ENCODE measurements at regions not wholly inside any gene's neighbourhood (a gene's known extent, or its start where the extent isn't known, plus 50 kb on each side); places are given as distances from the start of the nearest gene placed in this dataset.
A peak's percentile ranks its signal among the peaks of the same experiment; 100 is the strongest.
"Not testable (repeated sequence)": the region's sequence is repeated elsewhere in the genome, so short reads cannot be mapped to it uniquely, and the experiment has no call there.

DNA sequence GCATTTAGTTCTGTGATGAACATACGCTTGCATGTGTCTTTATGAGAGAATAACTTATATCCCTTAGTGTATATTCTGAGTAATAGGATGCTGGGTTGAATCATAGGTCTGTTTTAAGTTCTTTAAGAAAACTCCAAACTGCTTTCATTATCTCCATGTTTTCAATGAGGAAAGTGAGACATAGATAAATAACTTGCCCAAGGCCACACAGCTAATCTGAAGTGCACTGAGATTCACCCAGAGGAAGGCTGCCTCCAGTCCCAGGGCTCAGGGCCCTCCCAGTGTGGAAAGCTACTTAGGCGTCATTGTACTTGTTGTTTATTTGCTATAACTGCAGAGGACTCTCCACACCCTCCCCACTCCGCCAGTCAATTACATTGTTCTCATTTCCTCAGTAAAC is 126.7 kb downstream of the INHBA start:
- FAIRE-seq, result no peak

- FAIRE-seq, result no peak
Observed at GRCh38 chr7:41574377-41574776, 128.5 kb downstream of the INHBA start.

GRCh38 chr7:41573862-41574261 is 129.0 kb downstream of the INHBA start:
- FAIRE-seq, result no peak

DNA sequence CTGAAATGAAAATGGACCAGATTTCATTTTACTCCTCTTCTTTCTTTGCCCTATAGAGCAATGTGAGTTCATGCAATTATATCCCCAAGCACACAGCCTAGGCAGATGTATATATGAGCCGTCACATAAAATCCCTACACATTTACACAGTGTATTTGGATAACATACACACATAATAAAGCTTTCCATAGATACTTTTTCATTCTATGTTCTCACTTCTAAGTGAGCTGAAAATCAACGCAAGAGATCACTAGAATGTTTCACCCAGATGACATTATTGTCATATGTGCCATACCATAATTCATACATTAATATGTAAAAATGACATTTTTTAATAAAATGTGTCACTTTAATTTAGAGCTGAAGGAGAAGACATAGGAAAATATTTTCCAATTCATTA is 129.4 kb downstream of the INHBA start:
- FAIRE-seq, result no peak

GRCh38 chr7:41573015-41573414 is 129.9 kb downstream of the INHBA start:
- FAIRE-seq, result no peak

- FAIRE-seq, result no peak
Observed at GRCh38 chr7:41571573-41571972, 131.3 kb downstream of the INHBA start.

- FAIRE-seq, result no peak
Observed at GRCh38 chr7:41570766-41571165, 132.1 kb downstream of the INHBA start.

DNA sequence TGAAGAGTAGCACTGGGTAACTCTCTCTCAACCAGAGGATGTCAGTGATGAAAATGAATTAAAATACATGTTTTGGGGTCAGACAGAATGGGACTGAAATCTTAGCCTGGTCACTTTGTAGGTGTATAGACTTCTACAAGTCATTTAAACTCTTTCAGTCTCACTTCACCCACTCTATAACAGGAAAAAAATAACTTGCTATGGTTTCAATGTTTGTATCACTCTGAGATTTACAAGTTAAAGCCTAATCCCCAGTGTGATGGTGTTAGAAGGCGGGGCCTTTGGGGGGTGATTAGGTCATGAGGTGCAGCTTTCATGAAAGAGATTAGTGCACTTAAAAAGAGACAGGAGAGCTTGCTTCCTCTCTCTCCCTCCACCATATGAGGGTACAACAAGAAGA is 134.8 kb downstream of the INHBA start:
- FAIRE-seq, result no peak

DNA sequence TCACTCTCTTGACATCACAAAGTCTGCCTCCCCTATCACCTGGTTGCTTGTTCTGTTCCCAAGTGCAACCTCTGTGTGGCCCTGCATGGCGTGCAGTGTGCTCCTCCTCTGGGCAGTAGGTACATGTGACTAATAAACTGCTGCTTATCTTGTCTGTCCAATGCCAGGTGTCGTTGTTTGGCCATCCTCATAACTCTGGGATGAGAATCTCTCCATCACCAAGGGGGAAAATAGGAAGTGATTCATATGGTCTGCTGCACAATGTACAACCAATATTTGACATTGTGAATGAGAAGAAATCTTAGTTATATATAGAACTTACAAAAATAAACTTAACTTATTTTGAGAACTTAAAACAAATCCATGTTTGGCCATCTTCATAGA is 135.2 kb downstream of the INHBA start:
- no peak for FAIRE-seq

GRCh38 chr7:41567031-41567730 is 135.7 kb downstream of the INHBA start:
- no peak for FAIRE-seq

DNA sequence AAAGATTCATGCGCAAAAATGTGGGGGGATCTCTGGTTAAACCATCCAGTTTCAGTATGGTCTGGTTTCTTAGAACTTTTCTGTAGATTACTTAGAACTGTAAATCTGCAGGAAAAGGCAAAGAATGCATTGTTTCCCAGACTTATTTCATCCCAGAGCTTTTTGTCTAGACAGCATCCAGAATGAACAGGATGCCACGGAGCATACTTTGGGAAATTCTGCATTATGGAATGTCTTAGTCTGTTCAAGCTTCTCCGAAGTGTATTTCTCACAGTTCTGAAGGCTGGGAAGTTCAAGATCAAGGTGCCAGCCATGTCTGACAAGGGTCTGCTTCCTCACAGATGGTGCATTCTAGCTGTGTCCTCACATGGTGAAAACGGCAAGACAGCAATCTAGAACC is 136.3 kb downstream of the INHBA start:
- FAIRE-seq, result no peak

GRCh38 chr7:41565655-41566054 is 137.2 kb downstream of the INHBA start:
- FAIRE-seq, result no peak

DNA sequence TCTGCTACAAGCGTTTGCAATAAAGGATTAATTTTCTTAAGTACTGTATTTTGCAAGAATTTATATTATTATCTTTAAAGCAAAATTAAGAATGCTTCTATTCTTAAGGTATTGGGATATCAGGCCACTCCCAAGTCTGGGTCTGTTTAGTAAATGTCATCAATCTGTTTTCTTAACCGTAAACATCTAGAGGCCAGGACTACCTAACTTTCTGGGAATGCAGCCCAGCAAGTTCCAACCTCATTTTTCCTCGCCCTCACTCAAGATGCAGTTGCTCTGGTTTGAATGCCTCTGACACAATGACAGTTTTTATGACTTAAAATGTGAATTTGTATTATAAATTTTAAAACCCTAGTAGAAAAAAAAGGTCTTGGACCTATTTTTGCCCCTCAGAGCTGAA is 143.5 kb downstream of the INHBA start:
- peak; percentile 23 for FAIRE-seq

DNA sequence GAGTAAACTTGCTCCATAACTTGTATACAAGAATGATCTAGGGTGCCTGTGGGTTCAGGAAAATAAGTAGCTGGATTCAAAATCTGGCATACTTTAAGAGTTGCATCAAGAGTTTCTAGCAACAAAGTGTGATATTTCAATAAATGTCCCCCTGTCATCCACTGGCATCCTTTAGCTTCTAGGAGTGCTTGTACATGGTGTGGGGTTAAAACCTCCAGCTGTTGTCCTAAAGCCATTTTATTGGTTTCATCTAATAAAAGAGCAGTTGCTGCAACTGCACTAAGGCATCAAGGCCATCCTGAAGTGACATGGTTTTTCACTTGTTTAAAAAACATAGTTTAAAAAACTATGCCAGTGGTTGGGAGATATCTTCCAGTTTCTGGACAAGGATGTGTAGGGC is 148.4 kb downstream of the INHBA start:
- FAIRE-seq, result no peak

DNA sequence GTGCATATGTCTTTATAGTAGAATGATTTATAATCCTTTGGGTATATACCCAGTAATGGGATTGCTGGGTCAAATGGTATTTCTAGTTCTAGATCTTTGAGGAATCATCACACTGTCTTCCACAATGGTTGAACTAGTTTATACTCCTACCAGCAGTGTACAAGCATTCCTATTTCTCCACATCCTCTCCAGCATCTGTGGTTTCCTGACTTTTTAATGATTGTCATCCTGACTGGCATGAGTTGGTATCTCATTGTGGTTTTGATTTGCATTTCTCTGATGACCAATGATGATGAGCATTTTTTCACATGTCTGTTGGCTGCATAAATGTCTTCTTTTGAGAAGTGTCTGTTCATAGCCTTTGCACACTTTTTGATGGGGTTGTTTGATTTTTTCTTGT is 152.8 kb downstream of the INHBA start:
- not testable (repeated sequence) for FAIRE-seq

DNA sequence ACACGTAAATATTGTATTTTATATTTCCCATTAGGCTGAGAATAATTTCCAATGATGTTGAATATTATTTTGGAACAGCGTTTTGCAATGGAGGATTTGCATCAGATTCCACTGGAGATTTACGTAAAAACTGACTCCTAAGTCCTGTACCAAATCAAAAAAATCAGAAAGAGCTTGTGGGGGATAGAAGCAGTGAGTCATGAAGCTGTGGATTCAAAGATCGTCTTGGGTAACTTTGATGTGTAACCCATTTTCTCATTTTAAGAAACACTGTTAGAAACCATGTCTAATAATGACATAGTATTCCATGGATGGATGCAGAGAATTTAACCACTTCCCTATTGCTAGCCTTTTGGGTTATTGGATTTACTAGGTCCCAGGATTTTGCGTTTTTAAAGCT is 158.6 kb downstream of the INHBA start:
- no peak for FAIRE-seq

DNA sequence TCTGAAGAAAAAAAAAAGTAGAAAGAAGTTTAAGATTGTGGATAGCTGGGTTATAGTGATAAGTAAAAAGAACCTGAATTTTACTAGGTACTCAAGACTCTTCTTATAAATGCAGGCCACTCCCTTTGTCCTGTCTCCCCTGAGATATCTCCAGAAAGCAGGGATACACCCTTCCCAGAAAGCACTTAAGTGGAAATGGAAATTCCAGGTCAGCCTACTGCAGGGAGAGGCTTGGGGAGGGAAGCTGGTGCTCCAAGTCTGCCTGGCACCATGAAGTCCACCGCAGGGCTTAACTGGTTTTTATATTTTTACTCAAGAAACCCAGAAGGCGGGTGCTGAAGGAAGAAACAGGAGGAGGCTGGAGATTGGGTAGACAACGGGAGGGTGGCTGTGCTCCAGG is 162.3 kb downstream of the INHBA start:
- FAIRE-seq, result no peak

GRCh38 chr7:41538810-41539724 is 163.8 kb downstream of the INHBA start:
- FAIRE-seq, result peak; percentile 4

DNA sequence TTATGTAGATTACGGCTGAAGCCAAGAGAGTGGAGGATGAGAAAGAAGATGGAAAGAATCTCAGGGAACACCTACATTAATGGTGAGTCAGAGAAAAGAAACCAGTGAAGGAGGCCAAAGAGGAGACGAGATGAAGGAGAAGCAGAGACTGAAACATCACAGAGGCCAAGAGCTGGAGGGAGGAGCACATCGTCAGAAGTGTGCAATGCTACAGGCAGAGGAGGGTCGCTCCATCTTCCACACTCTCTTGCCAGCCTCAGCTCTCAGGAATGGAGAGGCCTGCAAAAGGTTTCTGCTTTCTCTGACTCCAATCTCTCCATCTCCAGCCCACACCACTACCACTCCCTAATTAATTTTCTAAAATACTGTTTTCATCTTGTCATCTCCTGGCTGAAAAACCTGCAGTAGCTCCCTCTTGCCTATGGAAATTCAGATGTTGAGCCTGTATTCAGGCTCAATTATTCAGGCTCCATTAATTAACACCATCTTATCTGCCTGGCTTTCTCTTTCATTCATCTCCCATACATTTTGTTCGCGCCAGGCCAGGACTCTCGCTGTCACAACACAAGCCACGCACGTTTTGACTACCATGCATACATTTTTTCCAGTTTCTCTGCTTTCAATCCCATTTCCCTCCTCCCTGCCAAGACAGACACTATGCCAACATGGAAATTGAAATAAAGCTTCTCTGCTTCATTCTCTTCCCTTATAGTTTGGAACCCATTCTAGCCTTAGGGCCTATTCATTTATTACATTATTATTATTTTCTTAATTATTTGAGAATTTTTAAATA is 165.8 kb downstream of the INHBA start:
- no peak for FAIRE-seq

DNA sequence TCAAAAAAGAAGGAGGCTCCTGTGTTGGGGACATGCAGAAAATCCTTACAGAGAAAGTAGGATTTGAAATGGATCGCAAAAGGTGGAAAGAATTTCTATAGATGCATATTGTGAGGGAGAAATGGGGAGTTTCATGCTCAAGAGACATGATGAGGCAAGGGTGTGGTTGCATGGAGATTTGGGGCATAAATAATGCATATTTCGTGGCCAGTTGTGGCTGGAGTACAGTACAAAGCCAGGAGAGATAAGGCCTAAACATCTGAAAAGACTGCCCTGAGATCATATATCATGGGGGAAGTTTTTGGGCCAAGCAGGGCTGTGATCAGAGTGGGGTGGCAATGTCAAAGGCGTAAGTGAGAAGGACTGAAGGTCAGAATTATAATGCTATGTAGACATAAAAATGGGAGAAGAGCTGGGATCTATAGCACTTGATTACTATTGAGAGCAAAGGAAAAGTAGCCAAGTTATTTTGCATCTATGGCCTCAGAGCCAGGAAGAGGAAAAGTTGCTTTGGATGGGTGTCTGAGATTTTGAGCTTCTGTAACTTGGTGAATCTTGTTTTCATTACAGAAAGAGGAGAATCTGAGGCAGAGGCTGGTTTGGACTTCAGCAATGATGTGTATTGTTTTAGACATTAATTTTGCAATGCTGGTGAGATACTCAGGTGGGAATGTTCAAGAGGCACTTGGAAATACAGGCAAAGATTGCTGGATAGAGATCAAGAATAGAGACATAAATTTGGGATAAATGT is 166.6 kb downstream of the INHBA start:
- FAIRE-seq, result no peak

GRCh38 chr7:41529831-41530230 is 173.1 kb downstream of the INHBA start:
- no peak for FAIRE-seq

DNA sequence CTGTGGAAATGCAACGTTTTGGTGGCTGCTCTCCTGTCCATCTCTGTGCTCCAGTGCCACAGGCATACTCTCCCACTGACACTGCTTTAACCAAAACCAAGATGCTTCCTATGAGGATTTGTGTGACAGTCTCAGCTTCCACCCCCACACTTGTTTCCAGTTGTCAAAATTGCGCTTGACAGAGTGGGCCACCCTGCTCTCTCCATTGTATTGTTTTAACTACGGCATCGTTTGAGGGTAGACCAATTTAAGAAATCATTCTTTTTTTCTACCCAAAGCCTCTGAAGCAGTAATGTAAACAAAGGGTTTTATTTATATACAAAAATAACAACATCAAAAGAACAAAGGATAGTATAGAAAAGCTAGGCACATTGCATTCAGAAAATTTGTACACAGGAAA is 178.0 kb downstream of the INHBA start:
- FAIRE-seq, result no peak

DNA sequence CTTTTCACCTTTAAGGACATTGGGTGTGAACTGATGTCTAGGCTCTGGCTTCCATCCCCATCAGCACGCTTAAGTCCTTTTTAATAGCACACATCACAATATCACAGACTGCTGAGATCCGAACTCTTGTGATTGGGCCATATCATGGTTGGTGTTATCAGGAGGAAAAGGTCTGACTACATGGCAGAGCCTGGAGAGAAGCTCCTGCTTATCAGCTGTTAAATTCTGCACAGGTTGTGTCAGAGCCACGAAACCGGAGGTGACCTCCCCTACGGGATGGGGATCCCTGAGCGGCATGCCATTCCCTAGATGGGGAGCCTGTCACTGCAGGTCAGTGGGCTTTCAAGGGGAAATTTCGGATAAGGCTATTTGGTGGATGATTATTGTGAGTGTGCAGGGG is 182.4 kb downstream of the INHBA start:
- FAIRE-seq, result no peak
